ENCODE measurements at regions not wholly inside any gene's neighbourhood (a gene's known extent, or its start where the extent isn't known, plus 50 kb on each side); places are given as distances from the start of the nearest gene placed in this dataset.

DNA sequence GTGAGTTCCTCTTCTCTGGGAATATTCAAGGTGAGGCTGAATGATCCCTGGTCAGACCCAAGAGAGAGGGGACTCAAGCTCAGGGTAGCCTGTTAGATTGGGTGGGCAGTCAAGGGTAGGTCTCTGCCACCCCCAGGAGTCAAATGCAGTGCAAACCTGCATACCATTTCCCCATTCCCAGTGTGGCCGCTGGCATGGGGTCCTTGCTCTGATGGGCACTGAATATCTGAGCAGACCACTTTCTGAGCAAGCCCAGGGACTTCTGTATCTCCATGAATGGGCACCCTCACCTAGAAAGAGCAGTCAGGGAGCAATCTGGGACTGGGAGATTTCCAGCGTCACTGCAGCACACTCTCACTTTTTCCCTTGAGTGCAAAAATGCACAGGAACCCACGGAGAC is 573.7 kb downstream of the BCL11B start:
- Mint-ChIP-seq H3K9me3 (peaks cover 5 to 7% of the 10 kb centered on the region in 2 donors), H3K27ac (no peak overlapping the region), H3K36me3 (peaks cover 6% of the 10 kb centered on the region), H3K4me1 (peaks cover 5 to 11% of the 10 kb centered on the region in 2 donors), H3K27me3 (ENCODE audit: low read depth in 2 of 2) (peaks cover 0 to 3% of the 10 kb centered on the region in 2 donors), H3K4me3 (no peak overlapping the region)
- DNase-seq = no peak
- Histone ChIP-seq H3K27me3 (ENCODE audit: control insufficient read depth, insufficient read depth, low read length) (no peaks in the 10 kb centered on the region), H3K4me3 (ENCODE audit: low read length) (no peak overlapping the region), H3K36me3 (ENCODE audit: control insufficient read depth, insufficient read depth, low read length) (no peaks in the 10 kb centered on the region), H3K27ac (ENCODE audit: low read length) (no peak overlapping the region), H3K9me3 (ENCODE audit: control insufficient read depth, insufficient read depth, low read length) (peaks cover 9% of the 10 kb centered on the region), H3K4me1 (ENCODE audit: control insufficient read depth, insufficient read depth, low read length) (no peaks in the 10 kb centered on the region)
- WGBS (ENCODE audit: insufficient coverage) = 85% methylated on average over 3 of the region's 3 CpGs
- intact Hi-C loops (cut with micrococcal nuclease) = no loop called here
- TF ChIP-seq, protein P1, sequence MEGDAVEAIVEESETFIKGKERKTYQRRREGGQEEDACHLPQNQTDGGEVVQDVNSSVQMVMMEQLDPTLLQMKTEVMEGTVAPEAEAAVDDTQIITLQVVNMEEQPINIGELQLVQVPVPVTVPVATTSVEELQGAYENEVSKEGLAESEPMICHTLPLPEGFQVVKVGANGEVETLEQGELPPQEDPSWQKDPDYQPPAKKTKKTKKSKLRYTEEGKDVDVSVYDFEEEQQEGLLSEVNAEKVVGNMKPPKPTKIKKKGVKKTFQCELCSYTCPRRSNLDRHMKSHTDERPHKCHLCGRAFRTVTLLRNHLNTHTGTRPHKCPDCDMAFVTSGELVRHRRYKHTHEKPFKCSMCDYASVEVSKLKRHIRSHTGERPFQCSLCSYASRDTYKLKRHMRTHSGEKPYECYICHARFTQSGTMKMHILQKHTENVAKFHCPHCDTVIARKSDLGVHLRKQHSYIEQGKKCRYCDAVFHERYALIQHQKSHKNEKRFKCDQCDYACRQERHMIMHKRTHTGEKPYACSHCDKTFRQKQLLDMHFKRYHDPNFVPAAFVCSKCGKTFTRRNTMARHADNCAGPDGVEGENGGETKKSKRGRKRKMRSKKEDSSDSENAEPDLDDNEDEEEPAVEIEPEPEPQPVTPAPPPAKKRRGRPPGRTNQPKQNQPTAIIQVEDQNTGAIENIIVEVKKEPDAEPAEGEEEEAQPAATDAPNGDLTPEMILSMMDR (IDR thresholded peaks at IDR 0.05) = no peak
- ATAC-seq = no peak

DNA sequence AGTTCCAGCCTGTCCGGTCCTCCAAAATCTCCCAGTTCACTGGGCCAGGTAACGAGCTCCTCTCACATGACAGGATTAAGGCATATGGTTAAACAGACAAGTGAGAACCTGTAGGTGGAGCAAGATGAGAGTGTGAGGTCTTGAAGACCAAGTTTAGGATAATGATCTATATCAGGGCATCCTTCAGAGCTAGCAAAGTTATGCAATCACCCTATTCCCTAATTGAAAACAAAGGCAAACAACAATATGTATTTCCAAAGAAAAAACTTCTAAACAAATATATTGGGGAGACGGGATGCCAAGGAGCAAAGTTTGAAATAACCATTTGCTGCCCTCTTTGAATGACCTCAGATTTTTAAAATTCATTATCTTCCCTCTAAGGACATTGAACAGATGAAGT is 571.2 kb downstream of the BCL11B start:
- H3K4me1 ChIP-seq (ENCODE audit: control insufficient read depth, insufficient read depth, low read length) = peaks cover 13% of the 10 kb centered on the region
- no peaks in the 10 kb centered on the region for H3K27me3 ChIP-seq (ENCODE audit: control insufficient read depth, insufficient read depth, low read length)
- DNase-seq (no peak), ATAC-seq (no peak)
- TF ChIP-seq, protein P1 (IDR thresholded peaks at IDR 0.05) = no peak
- Mint-ChIP-seq H3K36me3 (peaks cover 6% of the 10 kb centered on the region), H3K27ac (no peak overlapping the region), H3K9me3 (peaks cover 4 to 7% of the 10 kb centered on the region in 2 donors), H3K4me3 (no peak overlapping the region), H3K4me1 (peaks cover 27 to 29% of the 10 kb centered on the region in 2 donors), H3K27me3 (ENCODE audit: low read depth in 2 of 2) (peaks cover 0 to 3% of the 10 kb centered on the region in 2 donors)
- no peaks in the 10 kb centered on the region for H3K36me3 ChIP-seq (ENCODE audit: control insufficient read depth, insufficient read depth, low read length)
- no peak overlapping the region for H3K4me3 ChIP-seq (ENCODE audit: low read length)
- intact Hi-C loops (cut with micrococcal nuclease) = no loop called here
- H3K27ac ChIP-seq (ENCODE audit: low read length) = no peak overlapping the region
- WGBS (ENCODE audit: insufficient coverage) = 81% methylated on average over 3 of the region's 3 CpGs
- H3K9me3 ChIP-seq (ENCODE audit: control insufficient read depth, insufficient read depth, low read length) = peaks cover 9% of the 10 kb centered on the region

DNA sequence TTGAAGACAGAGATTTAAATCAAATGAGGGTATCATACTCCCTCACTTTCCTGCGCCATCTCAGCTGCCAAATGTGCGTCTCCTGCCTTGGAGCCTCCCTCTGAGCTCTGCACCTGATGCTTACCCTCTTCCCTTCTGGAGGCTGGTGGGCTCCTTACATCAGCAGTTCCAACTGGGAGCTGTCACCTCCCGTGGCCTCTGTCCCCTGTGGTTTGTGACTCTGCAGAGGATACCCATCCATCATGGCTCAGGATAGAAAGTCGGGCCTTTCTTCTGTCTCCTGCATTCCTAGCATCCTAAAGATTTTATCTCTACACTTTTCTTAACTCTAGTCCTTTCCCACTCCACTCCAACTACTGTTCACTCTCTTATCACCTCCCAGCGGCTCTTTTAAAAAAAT is 570.6 kb downstream of the BCL11B start:
- Histone ChIP-seq H3K27me3 (ENCODE audit: control insufficient read depth, insufficient read depth, low read length) (no peaks in the 10 kb centered on the region), H3K36me3 (ENCODE audit: control insufficient read depth, insufficient read depth, low read length) (no peaks in the 10 kb centered on the region), H3K4me3 (ENCODE audit: low read length) (no peak overlapping the region), H3K9me3 (ENCODE audit: control insufficient read depth, insufficient read depth, low read length) (peaks cover 9% of the 10 kb centered on the region), H3K4me1 (ENCODE audit: control insufficient read depth, insufficient read depth, low read length) (peaks cover 18% of the 10 kb centered on the region), H3K27ac (ENCODE audit: low read length) (no peak overlapping the region)
- intact Hi-C loops (cut with micrococcal nuclease) = no loop called here
- H3K36me3 Mint-ChIP-seq = peaks cover 6% of the 10 kb centered on the region
- peaks cover 29 to 30% of the 10 kb centered on the region in 2 donors for H3K4me1 Mint-ChIP-seq
- H3K4me3 Mint-ChIP-seq = no peak overlapping the region
- peaks cover 2 to 7% of the 10 kb centered on the region in 2 donors for H3K9me3 Mint-ChIP-seq
- H3K27me3 Mint-ChIP-seq (ENCODE audit: low read depth in 2 of 2) = peaks cover 0 to 3% of the 10 kb centered on the region in 2 donors
- WGBS (ENCODE audit: insufficient coverage) = 75% methylated on average over 4 of the region's 5 CpGs
- ATAC-seq = no peak
- TF ChIP-seq, protein P1 (IDR thresholded peaks at IDR 0.05) = no peak
- no peak for DNase-seq
- H3K27ac Mint-ChIP-seq = no peak overlapping the region

DNA sequence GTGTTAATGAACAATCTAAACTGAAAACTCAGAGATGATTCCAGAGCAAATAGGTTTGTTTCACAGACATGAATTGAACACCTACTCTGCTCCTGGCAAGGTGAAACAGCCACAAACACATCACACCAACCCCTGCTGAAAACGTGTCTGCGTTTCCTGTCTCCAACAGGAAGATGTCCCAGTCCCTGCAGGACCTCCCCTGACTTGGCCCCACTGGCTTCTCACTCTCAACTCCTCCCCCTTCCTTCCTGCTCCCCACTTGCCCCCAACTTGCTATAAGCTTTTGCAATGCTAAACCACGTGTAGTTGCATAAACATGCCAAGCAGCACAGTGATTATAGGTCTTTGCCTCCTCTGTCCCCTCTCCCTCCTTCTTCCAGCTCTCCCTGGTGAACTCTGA is 567.6 kb downstream of the BCL11B start:
- Mint-ChIP-seq H3K4me3 (peak overlapping the region; percentile 76), H3K36me3 (no peaks in the 10 kb centered on the region), H3K9me3 (no peaks in the 10 kb centered on the region), H3K27me3 (ENCODE audit: low read depth in 2 of 2) (peaks cover 0 to 2% of the 10 kb centered on the region in 2 donors), H3K27ac (peak overlapping the region; percentile 11 to 66), H3K4me1 (peaks cover 34 to 39% of the 10 kb centered on the region in 2 donors)
- 8% methylated on average over 3 of the region's 3 CpGs for WGBS (ENCODE audit: insufficient coverage)
- Histone ChIP-seq H3K27me3 (ENCODE audit: control insufficient read depth, insufficient read depth, low read length) (no peaks in the 10 kb centered on the region), H3K4me3 (ENCODE audit: low read length) (no peak overlapping the region), H3K9me3 (ENCODE audit: control insufficient read depth, insufficient read depth, low read length) (no peaks in the 10 kb centered on the region), H3K4me1 (ENCODE audit: control insufficient read depth, insufficient read depth, low read length) (peaks cover 18% of the 10 kb centered on the region), H3K36me3 (ENCODE audit: control insufficient read depth, insufficient read depth, low read length) (no peaks in the 10 kb centered on the region), H3K27ac (ENCODE audit: low read length) (peak overlapping the region; percentile 37)
- DNase-seq = peak; percentile 21 to 76
- intact Hi-C loops (cut with micrococcal nuclease) = no loop called here
- TF ChIP-seq, protein P1 (IDR thresholded peaks at IDR 0.05) = no peak
- ATAC-seq = peak; percentile 91 to 99 (median 97)
